ENCODE measurements at regions not wholly inside any gene's neighbourhood (a gene's known extent, or its start where the extent isn't known, plus 50 kb on each side); places are given as distances from the start of the nearest gene placed in this dataset.

- no peak overlapping the region for H3K27ac ChIP-seq
- no peak for TF ChIP-seq ZFX (IDR thresholded peaks at IDR 0.05)
- TF ChIP-seq, protein P1, sequence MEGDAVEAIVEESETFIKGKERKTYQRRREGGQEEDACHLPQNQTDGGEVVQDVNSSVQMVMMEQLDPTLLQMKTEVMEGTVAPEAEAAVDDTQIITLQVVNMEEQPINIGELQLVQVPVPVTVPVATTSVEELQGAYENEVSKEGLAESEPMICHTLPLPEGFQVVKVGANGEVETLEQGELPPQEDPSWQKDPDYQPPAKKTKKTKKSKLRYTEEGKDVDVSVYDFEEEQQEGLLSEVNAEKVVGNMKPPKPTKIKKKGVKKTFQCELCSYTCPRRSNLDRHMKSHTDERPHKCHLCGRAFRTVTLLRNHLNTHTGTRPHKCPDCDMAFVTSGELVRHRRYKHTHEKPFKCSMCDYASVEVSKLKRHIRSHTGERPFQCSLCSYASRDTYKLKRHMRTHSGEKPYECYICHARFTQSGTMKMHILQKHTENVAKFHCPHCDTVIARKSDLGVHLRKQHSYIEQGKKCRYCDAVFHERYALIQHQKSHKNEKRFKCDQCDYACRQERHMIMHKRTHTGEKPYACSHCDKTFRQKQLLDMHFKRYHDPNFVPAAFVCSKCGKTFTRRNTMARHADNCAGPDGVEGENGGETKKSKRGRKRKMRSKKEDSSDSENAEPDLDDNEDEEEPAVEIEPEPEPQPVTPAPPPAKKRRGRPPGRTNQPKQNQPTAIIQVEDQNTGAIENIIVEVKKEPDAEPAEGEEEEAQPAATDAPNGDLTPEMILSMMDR (conservative IDR thresholded peaks at IDR 0.05), result no peak
These were observed 69.9 kb upstream of the SLC38A4 start for GRCh38 chr12:46895726-46896125.

DNA sequence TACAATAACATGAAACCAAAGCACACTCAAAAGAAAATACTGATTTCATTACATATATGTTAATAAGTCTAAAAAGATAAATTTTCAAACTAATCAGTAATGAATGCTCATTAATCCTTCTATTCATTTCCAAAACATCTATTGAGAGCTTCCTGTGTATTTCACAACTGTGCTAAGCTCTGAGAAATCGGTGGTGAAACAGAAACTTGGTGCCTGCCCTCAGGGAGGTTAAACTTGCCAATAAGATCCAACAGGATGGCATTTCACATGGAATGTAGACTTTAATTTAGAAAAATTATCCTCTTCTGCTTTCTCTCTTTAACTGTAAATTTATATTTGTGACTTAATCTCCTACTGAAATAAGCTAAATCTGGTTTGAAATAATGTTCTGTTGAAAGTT, 70.9 kb upstream of the SLC38A4 start:
- no peak overlapping the region for H3K27ac ChIP-seq
- TF ChIP-seq, protein P1 (conservative IDR thresholded peaks at IDR 0.05), result no peak
- TF ChIP-seq ZFX (IDR thresholded peaks at IDR 0.05), result no peak

DNA sequence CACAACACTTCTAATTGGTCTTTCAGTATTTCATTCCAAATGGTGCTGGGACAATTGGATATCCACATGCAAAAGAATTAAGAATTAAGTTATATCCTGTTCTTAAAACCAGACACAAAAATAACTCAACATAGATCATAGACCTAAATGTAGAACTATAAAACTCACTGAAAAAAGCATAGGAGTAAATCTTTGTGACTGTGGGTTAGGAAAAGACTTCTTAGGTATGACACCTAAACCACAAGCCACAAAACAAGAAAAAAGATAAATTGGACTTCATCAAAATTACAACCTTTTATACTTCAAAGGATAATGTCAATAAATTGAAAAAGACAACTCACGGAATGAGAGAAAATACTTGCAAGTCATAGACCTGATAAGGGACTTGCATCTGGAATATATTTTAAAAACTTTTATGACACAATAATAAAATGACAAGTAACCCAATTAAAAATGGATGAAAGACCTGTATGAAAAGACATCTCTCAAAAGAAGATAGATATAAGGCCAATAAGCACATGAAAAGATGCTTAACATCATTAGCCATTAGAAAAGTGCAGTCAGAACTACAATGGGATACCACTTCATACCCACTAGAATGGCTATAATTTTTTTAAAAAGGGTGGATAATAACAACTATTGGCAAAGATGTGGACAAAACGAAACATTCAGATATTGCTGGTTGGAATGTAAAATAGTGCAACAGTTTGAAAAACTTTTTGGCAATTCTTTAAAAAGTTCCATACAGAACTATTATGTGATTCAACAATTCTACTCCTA, 72.5 kb upstream of the SLC38A4 start:
- no peak overlapping the region for H3K27ac ChIP-seq
- TF ChIP-seq, protein P1 (conservative IDR thresholded peaks at IDR 0.05), result no peak
- TF ChIP-seq ZFX (IDR thresholded peaks at IDR 0.05), result no peak

DNA sequence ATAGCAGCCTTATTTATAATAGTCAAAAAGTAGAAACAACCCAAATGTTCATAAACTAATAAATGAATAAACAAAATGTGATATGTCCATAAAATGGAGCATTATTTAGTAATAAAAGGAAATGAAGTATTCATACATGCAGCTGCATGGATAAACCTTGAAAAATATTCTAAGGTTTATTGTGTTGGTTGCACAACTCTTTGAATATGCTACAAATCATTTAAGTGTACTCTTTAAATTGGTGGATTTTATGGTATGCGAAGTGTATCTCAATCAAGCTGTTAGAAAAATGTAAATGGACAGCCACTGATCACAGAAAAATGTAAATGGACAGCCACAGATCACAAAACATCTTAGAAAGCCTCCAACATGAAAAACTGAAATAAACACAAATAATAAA, 73.2 kb upstream of the SLC38A4 start:
- no peak overlapping the region for H3K27ac ChIP-seq
- TF ChIP-seq, protein P1 (conservative IDR thresholded peaks at IDR 0.05), result no peak
- no peak for TF ChIP-seq ZFX (IDR thresholded peaks at IDR 0.05)

GRCh38 chr12:46900734-46901463, 75.1 kb upstream of the SLC38A4 start:
- H3K27ac ChIP-seq, result no peak overlapping the region
- TF ChIP-seq, protein P1 (conservative IDR thresholded peaks at IDR 0.05), result no peak
- TF ChIP-seq ZFX (IDR thresholded peaks at IDR 0.05), result no peak

DNA sequence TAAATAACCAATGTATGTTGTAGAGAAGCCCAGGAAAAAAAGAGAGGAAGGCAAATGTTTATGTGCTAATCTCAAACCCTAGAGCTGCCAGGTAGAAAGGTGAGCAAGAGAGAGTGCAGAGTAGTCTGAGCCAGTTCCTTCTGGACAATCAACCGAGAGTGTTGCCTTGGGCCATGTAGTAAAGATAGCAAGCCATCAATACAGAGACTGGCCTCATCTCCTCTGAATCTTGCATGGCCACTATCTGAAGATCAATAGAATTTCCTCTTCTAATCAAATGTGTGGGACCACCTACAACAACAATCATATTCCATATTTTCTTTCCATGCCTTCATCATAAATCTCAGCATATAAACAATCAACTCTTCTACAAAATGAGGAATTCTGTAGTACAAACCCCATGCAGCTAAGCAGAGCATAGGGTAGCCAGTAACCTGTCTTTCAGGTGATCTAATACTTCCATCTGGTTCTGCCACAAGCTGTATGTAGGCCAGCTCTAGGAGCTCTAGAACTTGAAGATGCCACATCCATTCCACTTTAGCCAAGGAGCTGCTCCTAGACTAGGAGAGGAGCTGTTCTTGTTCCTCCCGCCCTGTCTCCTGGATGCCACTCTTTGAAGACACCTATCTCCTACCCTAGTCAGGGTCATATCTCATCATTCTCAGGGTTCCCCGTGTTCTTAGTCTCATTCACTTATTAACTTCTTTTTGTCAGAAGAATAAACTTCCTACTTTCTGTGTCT, 75.8 kb upstream of the SLC38A4 start:
- TF ChIP-seq ZFX (IDR thresholded peaks at IDR 0.05), result no peak
- TF ChIP-seq, protein P1 (conservative IDR thresholded peaks at IDR 0.05), result no peak
- no peak overlapping the region for H3K27ac ChIP-seq

GRCh38 chr12:46903058-46903457, 77.3 kb upstream of the SLC38A4 start:
- H3K27ac ChIP-seq, result no peak overlapping the region
- TF ChIP-seq ZFX (IDR thresholded peaks at IDR 0.05), result no peak
- TF ChIP-seq, protein P1 (conservative IDR thresholded peaks at IDR 0.05), result no peak
